Tibial nerve (tissue), 4 donors: ENCODE measurements at regions not wholly inside any gene's neighbourhood (a gene's known extent, or its start where the extent isn't known, plus 50 kb on each side); places are given as distances from the start of the nearest gene placed in this dataset.

Experiments
- DNase-seq, 2 donors: peaks; one replicate each; pipeline ENCODE4 v3.0.0-alpha.2; 2019; ENCODE audit warnings: low spot score in 2 of 2
- H3K27ac ChIP-seq, 4 donors: fragments of 200-600 bp; sonication (generic) in 3 of 4; one replicate each; pipeline ENCODE4 v1.5.1; 2017 to 2019; ENCODE audit warnings: mild to moderate bottlenecking in 1 of 4
- H3K27me3 ChIP-seq, 2 donors: fragments of 200-600 bp; sonication (generic) in 1 of 2; one replicate each; pipeline versions ENCODE4 v1.5.1 to v1.6.0; 2017 to 2019
- H3K36me3 ChIP-seq, 3 donors: fragments of 200-600 bp; sonication (generic); one replicate each; pipeline ENCODE4 v1.5.1; 2018 to 2019
- H3K4me1 ChIP-seq, 4 donors: fragments of 200-600 bp; sonication (generic) in 3 of 4; one replicate each; pipeline ENCODE4 v1.5.1; 2017 to 2019
- H3K4me3 ChIP-seq, 4 donors: fragments of 200-600 bp; sonication (generic) in 3 of 4; one replicate each; pipeline ENCODE4 v1.5.1; 2017 to 2019; ENCODE audit warnings: mild to moderate bottlenecking in 1 of 4, moderate library complexity in 1 of 4
- H3K9me3 ChIP-seq, 4 donors: fragments of 200-600 bp; sonication (generic) in 3 of 4; one replicate each; pipeline ENCODE4 v1.5.1; 2017 to 2019
- CTCF ChIP-seq, 5 experiments: fragments of 200-600 bp in 3 of 5; fragments of 450-650 bp in 2 of 5; sonication (generic) in 3 of 5; IDR thresholded peaks; one replicate each; pipeline ENCODE4 v1.5.1; 2016 to 2019; ENCODE audit warnings: antibody characterized with exemption in 5 of 5, mild to moderate bottlenecking in 3 of 5, moderate library complexity in 2 of 5
- EP300 ChIP-seq, 2 donors: sonication (generic); formaldehyde crosslinking; IDR thresholded peaks; one replicate each; pipeline ENCODE4 v1.6.1; 2017; ENCODE audit warnings: antibody characterized with exemption in 2 of 2, mild to moderate bottlenecking in 1 of 2
- POLR2A ChIP-seq, 2 donors: fragments of 450-650 bp; IDR thresholded peaks; one replicate each; pipeline ENCODE4 v1.6.1; 2017; ENCODE audit warnings: antibody characterized with exemption in 2 of 2, mild to moderate bottlenecking in 2 of 2, moderate library complexity in 2 of 2
- WGBS, 2 donors: methylation state at CpG; one replicate each; pipeline ENCODE4 v1.1.5; 2018; 5-methylcytosine and 5-hydroxymethylcytosine counted together

- Histone ChIP-seq H3K36me3 (no peaks in the 10 kb centered on the region), H3K27ac (no peak overlapping the region), H3K9me3 (no peaks in the 10 kb centered on the region), H3K4me1 (peaks cover 0 to 14% (median 0%) of the 10 kb centered on the region in 4 donors), H3K27me3 (no peaks in the 10 kb centered on the region), H3K4me3 (no peak overlapping the region)
- WGBS, 2 donors = 21 to 27% methylated on average over 3 of the region's 3 CpGs
- no peak for TF ChIP-seq CTCF (IDR thresholded peaks at IDR 0.05)
- TF ChIP-seq EP300 (IDR thresholded peaks at IDR 0.05) = peak in 1 of 2 donors; percentile 32
- peak in 1 of 2 donors; percentile 10 for DNase-seq
Observed at GRCh38 chr6:74768120-74768519, 437.7 kb downstream of the COL12A1 start.

GRCh38 chr6:74765486-74765885, 440.4 kb downstream of the COL12A1 start:
- whole genome bisulfite sequencing, 2 donors = 88 to 92% methylated on average over 3 of the region's 3 CpGs
- no peak for TF ChIP-seq CTCF (IDR thresholded peaks at IDR 0.05)
- TF ChIP-seq POLR2A (IDR thresholded peaks at IDR 0.05) = no peak
- TF ChIP-seq EP300 (IDR thresholded peaks at IDR 0.05) = no peak

GRCh38 chr6:74764486-74764885, 441.4 kb downstream of the COL12A1 start:
- H3K9me3 ChIP-seq = no peaks in the 10 kb centered on the region
- H3K4me1 ChIP-seq = peaks cover 0 to 14% (median 0%) of the 10 kb centered on the region in 4 donors
- WGBS, 2 donors = 79 to 85% methylated on average over 2 of the region's 2 CpGs
- no peak for TF ChIP-seq EP300 (IDR thresholded peaks at IDR 0.05)
- no peak for TF ChIP-seq CTCF (IDR thresholded peaks at IDR 0.05)
- TF ChIP-seq POLR2A (IDR thresholded peaks at IDR 0.05) = no peak
- no peaks in the 10 kb centered on the region for H3K36me3 ChIP-seq
- DNase-seq = no peak
- H3K27me3 ChIP-seq = no peaks in the 10 kb centered on the region
- peak overlapping the region in 1 of 4 donors; percentile 6 for H3K27ac ChIP-seq
- no peak overlapping the region for H3K4me3 ChIP-seq

More at GRCh38 chr6:74765486-74765885, 440.4 kb downstream of the COL12A1 start:
- Histone ChIP-seq H3K4me3 (no peak overlapping the region), H3K9me3 (no peaks in the 10 kb centered on the region), H3K36me3 (no peaks in the 10 kb centered on the region), H3K27ac (no peak overlapping the region), H3K4me1 (peaks cover 0 to 14% (median 0%) of the 10 kb centered on the region in 4 donors), H3K27me3 (no peaks in the 10 kb centered on the region)
- DNase-seq = no peak

GRCh38 chr6:74762841-74763240, 443.0 kb downstream of the COL12A1 start:
- H3K36me3 ChIP-seq = no peaks in the 10 kb centered on the region
- WGBS, 2 donors = 52 to 56% methylated on average over 2 of the region's 2 CpGs

GRCh38 chr6:74757813-74758212, 448.0 kb downstream of the COL12A1 start:
- DNase-seq = no peak
- H3K36me3 ChIP-seq = no peaks in the 10 kb centered on the region
- H3K9me3 ChIP-seq = no peaks in the 10 kb centered on the region
- H3K27ac ChIP-seq = peak overlapping the region in 1 of 4 donors; percentile 47
- peaks cover 0 to 15% (median 0%) of the 10 kb centered on the region in 4 donors for H3K4me1 ChIP-seq
- TF ChIP-seq POLR2A (IDR thresholded peaks at IDR 0.05) (no peak), CTCF (IDR thresholded peaks at IDR 0.05) (no peak), EP300 (IDR thresholded peaks at IDR 0.05) (no peak)
- no peaks in the 10 kb centered on the region for H3K27me3 ChIP-seq
- WGBS, 2 donors = 64 to 73% methylated on average over 1 of the region's 1 CpG
- H3K4me3 ChIP-seq = no peak overlapping the region

More at GRCh38 chr6:74762841-74763240, 443.0 kb downstream of the COL12A1 start:
- H3K9me3 ChIP-seq = no peaks in the 10 kb centered on the region
- DNase-seq = no peak
- TF ChIP-seq POLR2A (IDR thresholded peaks at IDR 0.05) = no peak
- no peak for TF ChIP-seq CTCF (IDR thresholded peaks at IDR 0.05)
- TF ChIP-seq EP300 (IDR thresholded peaks at IDR 0.05) = no peak
- H3K27ac ChIP-seq = no peak overlapping the region
- H3K4me1 ChIP-seq = peaks cover 0 to 7% (median 0%) of the 10 kb centered on the region in 4 donors
- H3K27me3 ChIP-seq = no peaks in the 10 kb centered on the region
- no peak overlapping the region for H3K4me3 ChIP-seq
